Gastrocnemius medialis (tissue), 4 donors: ENCODE measurements at regions not wholly inside any gene's neighbourhood (a gene's known extent, or its start where the extent isn't known, plus 50 kb on each side); places are given as distances from the start of the nearest gene placed in this dataset.
"Not testable (repeated sequence)": the region's sequence is repeated elsewhere in the genome, so short reads cannot be mapped to it uniquely, and the experiment has no call there.

Source experiments
- ATAC-seq, 2 donors: fragments of 150-250 bp; one replicate each; pipeline ENCODE4 v1.9.1; 2016
- DNase-seq, 2 donors: peaks; one replicate each; pipeline ENCODE4 v3.0.0-alpha.2; 2019
- H3K27ac ChIP-seq, 4 donors: fragments of 200-600 bp; sonication (generic); 1 replicate in 1 of 4; 2 replicates in 3 of 4; pipeline ENCODE4 v1.5.1; 2016 to 2018; ENCODE audit warnings: mild to moderate bottlenecking in 2 of 4, moderate library complexity in 1 of 4
- H3K27me3 ChIP-seq, 3 donors: fragments of 200-600 bp; sonication (generic) in 2 of 3; 1 replicate in 1 of 3; 2 replicates in 2 of 3; pipeline versions ENCODE4 v1.5.1 to v1.6.0; 2016 to 2019; ENCODE audit warnings: mild to moderate bottlenecking in 1 of 3, moderate library complexity in 1 of 3
- H3K36me3 ChIP-seq, 2 donors: fragments of 200-600 bp; sonication (generic) in 1 of 2; one replicate each; pipeline ENCODE4 v1.5.1; 2017 to 2018
- H3K4me1 ChIP-seq, 2 donors: fragments of 200-600 bp; sonication (generic) in 1 of 2; one replicate each; pipeline ENCODE4 v1.5.1; 2016 to 2017; ENCODE audit warnings: mild to moderate bottlenecking in 2 of 2
- H3K4me3 ChIP-seq, 4 donors: fragments of 200-600 bp; sonication (generic) in 3 of 4; 1 replicate in 1 of 4; 2 replicates in 3 of 4; pipeline ENCODE4 v1.5.1; 2016 to 2019; ENCODE audit warnings: mild to moderate bottlenecking in 2 of 4
- H3K9me3 ChIP-seq, 3 donors: fragments of 200-600 bp; sonication (generic) in 2 of 3; 1 replicate in 1 of 3; 2 replicates in 2 of 3; pipeline ENCODE4 v1.5.1; 2016 to 2019
- POLR2A ChIP-seq, 2 donors: fragments of 450-650 bp; IDR thresholded peaks; one replicate each; pipeline ENCODE4 v1.6.1; 2017; ENCODE audit warnings: antibody characterized with exemption in 2 of 2, mild to moderate bottlenecking in 2 of 2, moderate library complexity in 2 of 2
- in situ Hi-C, 4 donors: fragments of 200-750 bp; cut with MboI; loops; one replicate each; pipeline versions ENCODE4 v1.15.0 to v1.8.0; 2017; ENCODE audit warnings: low sequenced_read_pairs in 4 of 4
- intact Hi-C: fragments of 100-400 bp; cut with DNase I; formaldehyde crosslinking; loops from one replicate; pipeline ENCODE4 v1.15.1; 2023; ENCODE audit warnings: low total_unique reads
- TF ChIP-seq, protein P1 (sequence below), 5 experiments: fragments of 450-650 bp in 3 of 5; fragments of 200-600 bp in 2 of 5; sonication (generic) in 2 of 5; IDR thresholded peaks in 4 of 5; conservative IDR thresholded peaks in 1 of 5; 1 replicate in 4 of 5; 2 replicates in 1 of 5; pipeline ENCODE4 v1.5.1; 2016 to 2019; ENCODE audit warnings: antibody characterized with exemption in 5 of 5, mild to moderate bottlenecking in 3 of 5, moderate library complexity in 3 of 5

DNA sequence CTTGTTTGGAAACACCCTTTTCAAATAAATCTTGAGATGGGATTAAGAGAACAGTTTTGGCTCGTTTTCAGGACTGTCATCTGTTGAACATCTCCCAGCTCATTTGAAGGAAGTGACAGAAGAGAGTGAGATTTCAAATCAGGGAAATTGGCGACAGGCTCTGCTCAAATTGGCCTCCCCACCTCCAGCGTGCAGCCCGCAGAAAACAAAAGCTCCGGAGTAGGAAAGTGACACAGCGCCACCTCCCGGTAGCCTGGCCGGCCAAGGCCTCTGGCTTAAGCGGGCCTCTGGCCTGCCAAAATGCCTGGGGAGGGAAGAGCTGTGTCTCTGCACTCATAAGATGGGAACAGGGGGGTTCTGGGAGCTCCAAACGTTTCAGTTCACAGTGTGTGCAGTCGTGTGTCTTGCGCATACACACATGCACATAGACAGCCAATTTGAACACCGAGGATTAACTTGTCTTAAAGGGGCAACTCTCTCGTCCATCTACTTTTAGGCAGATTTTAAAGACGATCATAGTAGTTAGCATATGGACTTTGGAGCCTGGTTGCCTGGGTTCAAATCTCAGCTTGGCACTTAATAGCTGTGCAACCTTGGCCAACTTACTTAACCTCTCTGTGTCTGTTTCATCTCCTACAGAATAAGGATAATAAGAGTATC lies 132.7 kb upstream of the RCN1 start:
- Histone ChIP-seq H3K4me3 (no peak overlapping the region), H3K27ac (no peak overlapping the region), H3K36me3 (no peaks in the 10 kb centered on the region), H3K9me3 (no peaks in the 10 kb centered on the region), H3K27me3 (no peaks in the 10 kb centered on the region), H3K4me1 (no peaks in the 10 kb centered on the region)
- no peak for TF ChIP-seq POLR2A (IDR thresholded peaks at IDR 0.05)
- TF ChIP-seq, protein P1, sequence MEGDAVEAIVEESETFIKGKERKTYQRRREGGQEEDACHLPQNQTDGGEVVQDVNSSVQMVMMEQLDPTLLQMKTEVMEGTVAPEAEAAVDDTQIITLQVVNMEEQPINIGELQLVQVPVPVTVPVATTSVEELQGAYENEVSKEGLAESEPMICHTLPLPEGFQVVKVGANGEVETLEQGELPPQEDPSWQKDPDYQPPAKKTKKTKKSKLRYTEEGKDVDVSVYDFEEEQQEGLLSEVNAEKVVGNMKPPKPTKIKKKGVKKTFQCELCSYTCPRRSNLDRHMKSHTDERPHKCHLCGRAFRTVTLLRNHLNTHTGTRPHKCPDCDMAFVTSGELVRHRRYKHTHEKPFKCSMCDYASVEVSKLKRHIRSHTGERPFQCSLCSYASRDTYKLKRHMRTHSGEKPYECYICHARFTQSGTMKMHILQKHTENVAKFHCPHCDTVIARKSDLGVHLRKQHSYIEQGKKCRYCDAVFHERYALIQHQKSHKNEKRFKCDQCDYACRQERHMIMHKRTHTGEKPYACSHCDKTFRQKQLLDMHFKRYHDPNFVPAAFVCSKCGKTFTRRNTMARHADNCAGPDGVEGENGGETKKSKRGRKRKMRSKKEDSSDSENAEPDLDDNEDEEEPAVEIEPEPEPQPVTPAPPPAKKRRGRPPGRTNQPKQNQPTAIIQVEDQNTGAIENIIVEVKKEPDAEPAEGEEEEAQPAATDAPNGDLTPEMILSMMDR (IDR thresholded peaks at IDR 0.05 in 4 of 5, conservative IDR thresholded peaks at IDR 0.05 in 1 of 5) = peak in 2 of 5 experiments; percentile 52 to 55
- intact Hi-C loops = no loop called here
- in situ Hi-C loops = no loop called here
- peak in 1 of 2 donors; percentile 18 for DNase-seq
- ATAC-seq = no peak

DNA sequence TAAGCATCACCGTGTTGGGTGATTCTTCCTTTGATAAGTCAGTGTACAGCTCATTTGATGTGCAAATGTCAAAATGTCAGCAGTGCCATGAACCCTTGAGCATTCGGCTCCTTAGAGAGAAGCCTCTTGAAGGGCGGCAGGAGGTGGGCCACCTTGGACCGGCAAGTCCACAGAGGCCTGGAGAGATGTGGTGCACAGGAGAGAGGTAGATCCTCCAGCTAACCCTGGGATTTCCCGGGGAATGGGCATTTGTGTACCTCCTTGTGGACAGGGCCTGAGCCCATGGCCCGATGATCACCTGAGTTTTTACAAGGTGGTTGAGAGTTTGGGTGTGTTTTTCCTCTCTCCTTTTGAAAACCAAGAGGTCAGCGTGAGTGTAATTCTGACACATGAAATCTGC lies 133.2 kb upstream of the RCN1 start:
- ATAC-seq (no peak), DNase-seq (no peak)
- no peak overlapping the region for H3K4me3 ChIP-seq
- in situ Hi-C loops (no loop called here), intact Hi-C loops (no loop called here)
- no peaks in the 10 kb centered on the region for H3K27me3 ChIP-seq
- H3K4me1 ChIP-seq = no peaks in the 10 kb centered on the region
- no peaks in the 10 kb centered on the region for H3K36me3 ChIP-seq
- no peak overlapping the region for H3K27ac ChIP-seq
- no peaks in the 10 kb centered on the region for H3K9me3 ChIP-seq
- TF ChIP-seq POLR2A (IDR thresholded peaks at IDR 0.05) = no peak
- TF ChIP-seq, protein P1 (IDR thresholded peaks at IDR 0.05 in 4 of 5, conservative IDR thresholded peaks at IDR 0.05 in 1 of 5) = no peak

DNA sequence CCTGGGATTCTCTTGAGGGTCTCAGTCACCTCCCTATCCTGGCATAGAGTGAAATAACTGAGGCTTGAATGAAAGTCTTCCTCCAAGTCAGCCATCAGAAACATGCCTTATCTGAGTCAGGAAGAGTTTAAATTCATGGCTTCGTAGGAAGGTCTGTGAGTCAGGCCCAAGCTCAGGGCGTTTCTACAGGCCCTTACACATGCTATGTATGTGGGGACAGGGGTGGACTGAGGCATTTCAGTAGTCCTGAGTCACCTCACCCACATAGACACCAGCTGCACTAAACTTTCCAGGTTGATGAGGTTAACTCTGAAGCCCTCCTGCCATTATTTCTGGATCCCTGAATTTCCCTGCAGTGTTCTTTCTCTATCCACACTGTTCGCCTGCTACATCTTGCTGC lies 134.6 kb upstream of the RCN1 start:
- Histone ChIP-seq H3K9me3 (no peaks in the 10 kb centered on the region), H3K27me3 (no peaks in the 10 kb centered on the region), H3K4me3 (no peak overlapping the region), H3K4me1 (no peaks in the 10 kb centered on the region), H3K27ac (no peak overlapping the region), H3K36me3 (no peaks in the 10 kb centered on the region)
- DNase-seq (no peak), ATAC-seq (no peak)
- no peak for TF ChIP-seq POLR2A (IDR thresholded peaks at IDR 0.05)
- TF ChIP-seq, protein P1 (IDR thresholded peaks at IDR 0.05 in 4 of 5, conservative IDR thresholded peaks at IDR 0.05 in 1 of 5) = no peak
- in situ Hi-C loops = no loop called here
- intact Hi-C loops = no loop called here

DNA sequence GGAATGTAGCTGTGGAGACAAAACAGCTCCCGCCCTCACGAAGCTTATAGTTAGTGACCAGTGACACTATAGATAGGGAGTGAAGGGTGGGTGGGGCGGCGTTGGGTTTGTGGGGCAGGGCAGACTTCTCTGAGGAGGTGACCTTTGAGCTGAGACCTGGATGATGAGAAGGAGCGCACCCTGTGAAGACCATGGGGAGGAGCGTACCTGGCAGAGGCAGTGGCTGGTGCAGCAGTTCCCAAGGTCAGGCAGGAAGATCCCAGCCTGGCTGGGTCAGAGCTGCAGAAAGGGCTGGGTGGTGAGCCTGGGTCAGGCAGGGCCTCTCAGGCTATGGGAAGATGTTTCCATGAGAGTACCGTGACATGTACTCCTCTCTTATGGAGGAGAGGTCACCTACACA lies 135.0 kb upstream of the RCN1 start:
- intact Hi-C loops = no loop called here
- Histone ChIP-seq H3K36me3 (no peaks in the 10 kb centered on the region), H3K4me3 (no peak overlapping the region), H3K9me3 (no peaks in the 10 kb centered on the region), H3K27ac (no peak overlapping the region), H3K27me3 (no peaks in the 10 kb centered on the region), H3K4me1 (no peaks in the 10 kb centered on the region)
- DNase-seq (no peak), ATAC-seq (no peak)
- in situ Hi-C loops = no loop called here
- no peak for TF ChIP-seq POLR2A (IDR thresholded peaks at IDR 0.05)
- TF ChIP-seq, protein P1 (IDR thresholded peaks at IDR 0.05 in 4 of 5, conservative IDR thresholded peaks at IDR 0.05 in 1 of 5) = no peak

DNA sequence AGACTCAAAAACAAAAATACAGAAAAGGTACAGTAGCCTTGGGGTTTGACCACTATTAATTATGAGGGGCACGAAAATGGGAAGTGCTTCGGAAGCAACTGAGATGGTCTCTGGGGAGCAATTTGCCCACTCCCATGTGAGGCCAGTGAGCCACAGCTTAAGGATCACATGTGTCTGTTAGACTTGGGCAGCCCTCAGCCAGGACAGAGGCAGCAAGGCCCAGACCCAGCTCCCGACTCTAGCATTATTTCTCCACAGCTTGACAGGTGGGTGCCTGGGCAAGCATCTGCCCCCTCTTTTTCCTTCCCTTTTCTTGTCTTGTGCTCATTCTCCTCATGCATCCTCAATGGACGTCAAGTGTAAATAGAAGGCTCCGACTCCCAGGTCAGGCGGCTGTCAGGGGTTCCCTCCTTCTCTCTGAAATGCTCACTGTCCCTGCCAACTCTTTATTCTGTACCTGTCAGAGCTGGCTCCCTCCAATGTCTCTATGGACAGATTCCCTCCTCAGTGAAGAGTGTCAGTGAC lies 137.0 kb upstream of the RCN1 start:
- Histone ChIP-seq H3K4me1 (no peaks in the 10 kb centered on the region), H3K4me3 (no peak overlapping the region), H3K27ac (no peak overlapping the region), H3K36me3 (no peaks in the 10 kb centered on the region), H3K9me3 (no peaks in the 10 kb centered on the region), H3K27me3 (no peaks in the 10 kb centered on the region)
- no peak for TF ChIP-seq POLR2A (IDR thresholded peaks at IDR 0.05)
- TF ChIP-seq, protein P1 (IDR thresholded peaks at IDR 0.05 in 4 of 5, conservative IDR thresholded peaks at IDR 0.05 in 1 of 5) = no peak
- in situ Hi-C loops (no loop called here), intact Hi-C loops (no loop called here)
- no peak for ATAC-seq
- no peak for DNase-seq

DNA sequence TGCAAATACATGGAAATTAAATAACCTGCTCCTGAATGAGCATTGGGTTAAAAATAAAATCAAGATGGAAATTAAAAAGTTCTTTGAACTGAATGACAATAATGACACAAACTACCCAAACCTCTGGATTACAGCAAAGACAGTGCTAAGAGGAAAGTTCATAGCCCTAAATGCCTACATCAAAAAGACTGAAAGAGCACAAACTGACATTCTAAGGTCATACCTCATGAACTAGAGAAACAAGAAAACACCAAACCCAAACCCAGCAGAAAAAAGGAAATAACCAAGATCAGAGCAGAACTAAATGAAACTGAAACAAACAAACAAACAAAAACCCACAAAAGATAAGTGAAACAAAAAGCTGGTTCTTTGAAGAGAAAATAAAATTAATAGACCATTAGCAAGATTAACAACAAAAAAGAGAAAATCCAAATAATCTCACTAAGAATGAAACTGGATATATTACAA lies 138.6 kb upstream of the PAX6 start:
- H3K27me3 ChIP-seq, H3K4me3 ChIP-seq, H3K27ac ChIP-seq, DNase-seq, H3K4me1 ChIP-seq, H3K9me3 ChIP-seq, intact Hi-C loops, ATAC-seq, H3K36me3 ChIP-seq, in situ Hi-C loops: not testable (repeated sequence)
